ENCODE measurements at regions not wholly inside any gene's neighbourhood (a gene's known extent, or its start where the extent isn't known, plus 50 kb on each side); places are given as distances from the start of the nearest gene placed in this dataset.
A peak's percentile ranks its signal among the peaks of the same experiment; 100 is the strongest.
"Not testable (repeated sequence)": the region's sequence is repeated elsewhere in the genome, so short reads cannot be mapped to it uniquely, and the experiment has no call there.

DNA sequence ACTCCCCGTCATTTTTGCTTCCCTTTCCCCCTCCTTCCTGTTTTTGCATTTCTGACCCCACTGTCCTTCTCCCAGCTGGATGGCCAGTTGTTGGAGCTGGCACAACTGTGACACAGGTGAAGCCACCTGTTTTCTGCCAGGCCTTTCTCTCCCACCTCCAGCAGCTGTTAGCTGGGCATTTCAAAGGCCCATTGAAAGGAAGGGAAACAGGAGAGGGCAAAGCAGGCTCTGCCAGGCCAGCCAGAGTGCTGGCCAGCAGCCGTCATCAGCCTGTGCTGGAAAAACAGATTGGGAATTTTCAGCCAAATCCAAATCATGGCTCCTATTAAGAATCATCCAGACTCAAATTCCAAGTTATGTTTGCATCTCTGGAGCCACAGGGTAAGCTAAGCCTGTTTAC, 155.2 kb upstream of the C2CD4B start:
- DNase-seq: no peak

DNA sequence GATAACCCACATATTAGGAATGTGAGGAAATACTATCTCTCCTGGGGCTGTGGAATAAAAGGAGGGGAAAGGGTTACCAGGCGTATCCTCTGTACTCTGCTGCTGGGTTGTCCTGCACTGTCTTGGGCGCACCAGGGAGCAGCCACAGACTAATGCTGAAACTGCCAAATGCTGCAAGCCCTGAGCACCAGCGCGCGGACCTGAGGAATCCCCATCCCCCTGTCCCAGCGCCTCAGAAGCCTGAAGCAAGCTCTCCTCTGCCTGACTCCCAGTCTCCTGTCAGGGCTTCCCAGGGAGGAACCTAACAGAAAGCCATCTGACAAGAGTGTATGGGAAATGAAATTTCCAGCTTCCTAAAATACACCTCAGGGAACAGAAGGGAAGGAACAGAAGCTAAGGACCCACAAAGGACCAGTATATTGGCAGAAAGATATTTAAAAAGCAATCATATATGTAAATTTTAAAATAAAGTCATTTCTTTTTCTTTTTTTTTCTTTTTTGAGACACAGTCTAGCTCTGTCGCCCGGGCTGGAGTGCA, 158.3 kb upstream of the C2CD4B start:
- DNase-seq: no peak

DNA sequence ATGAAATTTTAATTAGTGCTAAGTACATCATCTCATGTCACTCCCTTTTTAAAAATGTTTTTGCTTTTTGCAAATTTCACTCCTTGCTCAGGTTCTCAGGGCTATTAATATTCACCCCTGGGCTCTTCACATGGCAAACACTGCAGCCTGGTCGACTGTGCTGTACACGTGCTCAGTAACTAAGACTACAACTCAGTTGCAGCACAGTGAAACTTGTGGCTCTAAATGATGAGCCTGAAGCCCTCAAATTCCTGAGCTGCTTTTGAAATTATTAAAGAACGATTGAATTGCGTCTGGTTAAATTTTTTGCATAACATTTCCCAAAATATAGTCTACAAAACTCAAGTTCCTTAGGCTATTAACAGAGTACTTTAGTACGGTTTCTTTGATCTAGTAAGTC, 159.3 kb upstream of the C2CD4B start:
- no peak for DNase-seq

DNA sequence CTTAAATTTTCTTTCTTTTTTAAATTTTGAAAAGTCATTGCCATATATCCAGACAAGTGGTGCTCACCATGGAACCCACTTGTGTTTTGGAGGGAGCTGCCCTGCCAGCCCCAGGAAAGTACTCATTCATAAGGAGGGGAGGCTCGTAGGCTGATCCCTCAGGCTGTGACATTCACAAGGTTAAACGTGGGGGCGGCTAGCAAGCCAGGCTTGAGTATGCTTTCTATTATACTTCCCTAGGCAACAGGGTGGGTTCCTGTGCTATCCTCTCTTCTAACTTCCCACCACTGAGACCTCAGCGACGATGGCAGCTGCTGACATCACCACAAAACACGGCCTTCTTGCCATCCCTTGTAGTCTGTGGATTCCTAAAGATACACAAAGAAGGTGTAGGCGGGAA, 160.5 kb upstream of the C2CD4B start:
- DNase-seq: no peak

DNA sequence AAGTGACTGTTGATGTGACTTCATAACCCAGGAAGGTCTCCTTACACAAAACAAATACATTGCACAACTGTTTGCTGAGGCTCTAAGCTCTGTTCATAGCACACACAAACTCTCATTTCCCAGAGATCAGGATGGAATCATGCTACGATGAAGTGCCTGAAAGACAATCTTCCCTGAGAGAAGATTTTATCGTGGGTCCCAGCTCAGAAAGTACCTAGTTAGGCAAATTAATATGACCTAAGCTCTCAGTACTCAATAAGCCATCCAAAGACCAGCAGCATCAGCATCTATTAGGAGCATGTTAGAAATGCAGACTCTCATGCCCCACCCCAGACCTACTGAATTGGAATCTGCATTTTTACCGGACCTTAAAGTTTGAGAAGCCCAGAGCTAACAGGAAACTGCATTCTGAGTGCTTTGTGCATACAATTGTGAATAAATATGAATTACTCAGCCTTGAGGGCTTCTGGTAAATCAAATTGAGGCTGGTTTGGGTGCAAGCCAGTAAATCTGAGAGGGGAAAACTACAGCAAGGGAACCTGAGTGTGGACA, 161.5 kb upstream of the C2CD4B start:
- DNase-seq: no peak

DNA sequence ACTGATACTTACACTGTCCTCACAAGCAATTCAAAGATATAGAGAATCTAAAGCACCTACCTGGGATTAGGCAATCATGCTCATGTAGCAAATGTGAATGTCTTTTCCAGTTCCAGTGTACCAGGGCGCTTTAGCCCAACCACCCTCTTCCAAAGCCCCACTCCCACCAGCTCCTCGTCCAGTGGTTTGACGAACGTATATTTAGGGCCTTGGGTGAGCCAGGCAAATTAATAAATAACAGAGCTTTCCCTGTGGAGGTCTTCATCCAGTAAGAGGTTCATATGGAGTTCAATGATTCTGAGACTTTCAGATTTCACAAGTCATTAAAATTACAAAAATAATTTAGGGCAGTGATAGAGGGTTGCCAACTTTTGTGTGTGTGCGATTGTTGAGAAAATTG, 162.3 kb upstream of the C2CD4B start:
- DNase-seq: no peak

DNA sequence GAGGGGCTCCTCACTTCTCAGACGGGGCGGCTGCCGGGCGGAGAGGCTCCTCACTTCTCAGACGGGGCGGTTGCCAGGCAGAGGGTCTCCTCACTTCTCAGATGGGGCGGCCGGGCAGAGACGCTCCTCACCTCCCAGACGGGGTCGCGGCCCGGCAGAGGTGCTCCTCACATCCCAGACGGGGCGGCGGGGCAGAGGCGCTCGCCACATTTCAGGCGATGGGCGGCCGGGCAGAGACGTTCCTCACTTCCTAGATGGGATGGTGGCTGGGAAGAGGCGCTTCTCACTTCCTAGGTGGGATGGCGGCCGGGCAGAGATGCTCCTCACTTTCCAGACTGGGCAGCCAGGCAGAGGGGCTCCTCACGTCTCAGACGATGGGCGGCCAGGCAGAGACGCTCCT, 167.4 kb upstream of the C2CD4B start:
- not testable (repeated sequence) for DNase-seq

DNA sequence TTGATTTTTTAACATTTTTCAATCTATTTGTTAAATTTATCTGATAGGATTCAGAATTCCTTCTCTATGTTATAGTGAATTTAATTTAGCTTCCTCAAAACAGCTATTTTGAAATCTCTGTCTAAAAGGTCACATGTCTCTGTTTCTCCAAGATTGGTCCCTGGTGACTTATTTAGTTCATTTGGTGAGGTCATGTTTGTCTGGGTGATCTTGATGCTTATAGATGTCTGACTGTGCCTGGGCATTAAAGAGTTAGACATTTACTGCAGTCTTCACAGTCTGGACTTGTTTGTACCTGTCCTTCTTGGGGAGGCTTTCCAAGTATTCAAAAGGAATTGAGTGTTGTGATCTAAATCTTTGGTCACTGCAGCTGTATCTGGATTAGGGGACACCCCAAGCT, 169.5 kb upstream of the C2CD4B start:
- DNase-seq: no peak

DNA sequence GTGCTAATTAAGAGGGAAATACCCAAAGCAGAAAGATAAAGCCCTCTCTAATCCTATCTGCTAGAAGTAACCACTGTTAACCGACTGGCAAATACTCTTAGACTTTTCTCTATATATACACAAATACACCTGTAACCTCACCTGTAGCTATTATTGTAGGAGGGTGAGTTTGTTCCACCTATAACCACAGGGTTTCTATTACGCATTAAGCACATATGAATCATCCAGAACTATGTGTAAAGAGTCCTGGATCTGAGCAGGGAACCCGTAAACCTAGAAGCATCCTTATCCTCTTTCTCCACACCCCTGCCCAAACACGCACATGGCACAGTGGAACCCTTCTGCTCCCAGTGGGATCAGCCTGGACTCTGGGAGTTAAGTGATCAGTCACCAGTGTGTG, 172.8 kb upstream of the C2CD4B start:
- DNase-seq: no peak

DNA sequence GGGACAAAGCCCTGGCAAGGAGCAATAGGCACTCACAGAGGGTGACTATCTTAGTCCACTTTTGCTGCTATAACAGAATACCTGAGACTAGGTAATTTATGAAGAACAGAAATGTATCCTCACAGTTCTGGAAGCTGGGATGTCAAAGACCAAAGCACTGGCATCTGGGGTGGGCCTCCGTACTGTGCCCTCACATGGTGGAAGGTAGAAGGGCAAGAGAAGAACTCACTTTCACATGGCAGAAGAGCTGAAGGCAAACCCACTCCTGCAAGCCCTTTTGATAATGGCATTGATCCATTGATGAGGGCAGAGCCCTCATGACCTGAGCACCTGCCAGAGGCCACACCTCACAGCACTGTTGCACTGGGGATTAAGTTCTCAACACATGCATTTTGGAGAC, 173.4 kb upstream of the C2CD4B start:
- DNase-seq: no peak

DNA sequence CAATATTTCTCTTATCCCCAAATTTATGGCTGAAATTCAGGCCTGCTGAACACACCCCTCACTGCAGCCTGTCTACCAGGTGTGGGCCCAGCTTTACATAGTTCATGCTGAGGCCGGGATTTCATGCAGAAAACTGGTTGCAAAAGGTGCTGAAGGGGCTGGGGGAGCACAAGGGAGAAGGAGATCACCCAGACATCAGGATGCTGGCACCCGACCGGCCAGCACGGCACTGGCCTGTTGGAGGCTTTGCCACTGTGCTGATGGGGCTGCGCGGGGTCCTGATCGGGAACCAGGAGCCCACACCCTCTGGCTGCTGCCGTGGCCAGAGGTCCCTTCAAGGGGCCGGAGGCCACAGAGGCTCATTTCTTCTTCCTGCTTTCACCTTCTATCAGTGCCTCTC, 177.9 kb upstream of the C2CD4B start:
- DNase-seq: no peak

DNA sequence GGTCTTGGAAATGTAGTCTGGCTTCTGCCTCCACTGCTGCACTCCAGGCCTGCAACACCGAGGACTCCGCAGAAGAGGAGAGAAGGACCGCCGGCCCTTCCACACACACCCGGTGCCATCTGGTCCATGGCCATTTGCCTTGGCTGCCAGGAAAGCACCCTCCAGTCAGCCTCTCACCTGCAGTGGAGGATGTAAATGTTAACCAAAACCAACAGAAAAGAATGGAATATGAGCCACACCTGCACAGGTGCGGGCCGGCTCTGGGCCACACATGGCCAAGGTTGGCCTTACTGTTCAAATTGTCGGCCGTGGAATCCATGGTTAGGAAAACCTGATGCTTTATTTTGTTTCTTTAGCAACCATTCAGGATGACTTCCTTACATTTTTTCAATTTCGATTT, 178.3 kb upstream of the C2CD4B start:
- DNase-seq: no peak

DNA sequence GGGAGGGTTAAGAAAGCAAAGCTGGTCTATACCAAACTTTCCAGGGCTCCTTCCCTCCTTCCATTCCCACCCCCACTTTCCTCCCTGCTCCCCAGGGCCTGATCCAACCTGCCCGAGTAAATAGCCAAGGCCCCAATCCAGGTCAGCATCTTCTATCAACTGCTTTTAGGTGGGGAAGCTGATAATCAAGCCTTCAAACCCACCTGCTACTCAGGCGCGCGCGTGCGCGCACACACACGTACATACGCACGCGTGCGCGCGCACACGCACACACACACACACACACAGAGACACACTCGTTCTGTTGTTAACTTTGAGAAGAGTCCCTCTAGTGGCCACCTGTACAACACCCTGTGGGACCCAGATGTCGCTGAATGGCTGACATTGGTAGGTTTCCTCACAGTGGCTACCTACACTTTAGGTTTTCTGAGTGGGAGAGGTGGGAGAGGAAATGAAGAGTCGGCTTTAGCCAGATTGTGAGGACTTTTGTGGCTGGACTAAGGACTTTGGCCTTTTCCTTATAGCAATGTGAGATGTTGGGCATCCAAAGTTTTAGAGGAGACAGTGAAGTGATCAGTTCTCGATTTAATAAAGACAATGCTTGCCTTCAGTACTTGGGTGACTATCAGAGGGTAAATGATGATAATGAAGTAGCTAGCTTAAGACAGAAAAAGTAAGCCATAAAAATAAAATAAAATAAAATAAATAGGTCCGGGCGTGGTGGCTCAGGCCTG, 179.9 kb upstream of the C2CD4B start:
- peak; percentile 78 for DNase-seq

DNA sequence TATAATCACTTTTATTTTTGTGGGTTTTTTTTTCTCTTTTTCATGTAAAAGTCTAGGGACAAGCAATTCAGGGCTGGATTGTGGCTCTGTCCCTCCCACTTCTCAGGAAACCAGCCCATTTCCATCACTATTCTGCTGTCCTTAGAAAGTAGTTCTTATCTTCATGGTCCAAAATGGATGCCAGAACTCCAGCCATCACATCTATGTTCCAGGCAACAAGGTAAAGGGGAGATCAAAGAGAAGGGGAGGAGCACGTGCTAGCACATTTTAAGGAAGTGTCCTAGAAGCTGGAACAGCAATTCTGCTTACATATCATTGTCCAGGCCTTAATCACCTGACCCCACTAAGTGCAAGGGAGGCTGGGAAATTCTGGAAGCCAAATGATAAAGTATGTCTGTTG, 181.1 kb upstream of the C2CD4B start:
- DNase-seq: no peak

DNA sequence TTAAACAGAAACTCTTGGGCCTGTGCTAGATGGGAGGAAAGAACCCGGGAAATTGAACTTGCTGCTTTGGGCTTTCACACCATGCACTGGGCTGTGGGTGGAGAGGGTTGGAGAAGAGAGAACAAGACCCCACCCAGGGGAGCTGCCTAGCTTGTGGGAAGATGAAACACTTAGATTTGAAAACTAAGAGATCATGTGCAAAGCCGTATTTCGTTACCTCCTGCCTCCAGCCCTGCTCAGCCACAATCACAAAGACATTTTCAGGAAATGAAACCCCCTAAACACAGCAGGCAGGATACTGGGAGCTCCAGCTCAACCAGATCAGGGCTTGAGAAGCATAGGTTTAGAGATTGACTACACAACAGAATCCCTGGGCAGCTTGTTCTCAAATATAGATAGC, 183.0 kb upstream of the C2CD4B start:
- DNase-seq: no peak

DNA sequence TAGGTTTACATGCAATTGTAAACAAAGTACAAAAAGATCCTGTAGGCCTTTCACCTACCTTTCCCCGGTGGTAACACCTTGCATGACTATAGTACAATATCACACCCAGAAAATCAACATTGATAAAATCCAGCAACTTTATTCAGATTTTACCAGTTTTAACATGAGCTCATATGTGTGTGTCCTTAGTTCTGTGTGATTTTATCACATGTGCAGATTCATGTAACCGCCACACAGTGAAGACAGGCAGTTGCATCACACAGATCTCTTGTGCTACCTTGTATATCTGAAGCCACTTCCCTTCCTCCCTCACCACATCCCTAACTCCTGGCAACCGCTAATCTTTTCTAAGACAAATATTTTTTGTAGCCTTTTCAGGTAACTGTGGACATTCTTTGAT, 183.5 kb upstream of the C2CD4B start:
- DNase-seq: no peak

DNA sequence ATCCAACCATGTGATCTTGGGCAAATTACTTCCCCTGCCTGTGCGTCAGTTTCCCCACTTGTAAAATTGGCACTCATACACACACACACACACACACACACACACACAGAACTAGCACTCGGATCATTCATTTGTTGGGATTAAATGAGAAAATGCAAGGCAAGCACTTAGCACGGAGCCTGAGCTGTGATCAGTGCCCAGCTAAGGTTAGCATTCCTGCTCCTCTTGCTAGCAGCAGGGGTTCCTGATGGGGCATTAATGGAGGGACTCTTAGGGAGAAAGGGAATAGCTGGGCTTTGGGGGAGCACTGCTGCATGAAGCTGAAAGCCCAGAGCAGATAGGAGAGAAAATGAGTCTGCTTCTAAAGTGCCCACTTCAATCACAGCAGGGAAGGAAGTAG, 187.7 kb upstream of the C2CD4B start:
- DNase-seq: no peak

DNA sequence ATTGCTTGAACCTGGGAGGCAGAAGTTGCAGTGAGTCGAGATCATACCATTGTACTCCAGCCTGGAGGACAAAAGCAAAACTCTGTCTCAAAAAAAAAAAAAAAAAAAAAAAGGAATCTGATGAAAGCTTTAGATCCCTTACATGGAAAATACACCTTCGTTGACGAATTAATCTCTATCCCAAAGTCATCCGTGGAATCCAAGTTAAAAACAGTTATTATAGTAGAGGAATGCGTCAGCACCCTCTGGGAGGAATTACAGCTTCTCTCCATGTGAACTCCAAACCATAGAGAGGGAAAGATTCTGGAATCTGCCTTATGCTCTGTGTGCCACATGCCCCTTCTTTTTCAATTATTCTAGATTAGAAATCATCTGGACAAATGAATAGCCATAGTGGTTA, 192.3 kb upstream of the C2CD4B start:
- DNase-seq: no peak

DNA sequence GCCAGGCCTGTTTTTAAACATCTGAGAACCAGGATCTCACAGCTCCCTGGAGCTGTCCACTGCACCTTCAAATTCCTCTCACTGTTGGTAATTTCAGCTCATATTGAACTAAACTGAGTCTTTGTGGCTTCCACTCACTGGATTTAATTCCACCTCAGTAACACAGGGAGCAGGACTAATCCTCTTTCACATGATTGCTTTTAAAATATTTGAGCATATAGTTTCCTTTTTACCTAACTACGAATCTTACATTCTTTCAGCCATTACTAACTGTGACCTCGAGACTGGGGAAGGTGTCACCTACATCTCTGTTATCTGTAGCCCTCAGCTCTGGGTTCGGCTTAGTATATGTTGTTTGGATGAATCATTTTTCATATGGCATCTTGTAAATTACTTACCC, 194.3 kb upstream of the C2CD4B start:
- DNase-seq: no peak

DNA sequence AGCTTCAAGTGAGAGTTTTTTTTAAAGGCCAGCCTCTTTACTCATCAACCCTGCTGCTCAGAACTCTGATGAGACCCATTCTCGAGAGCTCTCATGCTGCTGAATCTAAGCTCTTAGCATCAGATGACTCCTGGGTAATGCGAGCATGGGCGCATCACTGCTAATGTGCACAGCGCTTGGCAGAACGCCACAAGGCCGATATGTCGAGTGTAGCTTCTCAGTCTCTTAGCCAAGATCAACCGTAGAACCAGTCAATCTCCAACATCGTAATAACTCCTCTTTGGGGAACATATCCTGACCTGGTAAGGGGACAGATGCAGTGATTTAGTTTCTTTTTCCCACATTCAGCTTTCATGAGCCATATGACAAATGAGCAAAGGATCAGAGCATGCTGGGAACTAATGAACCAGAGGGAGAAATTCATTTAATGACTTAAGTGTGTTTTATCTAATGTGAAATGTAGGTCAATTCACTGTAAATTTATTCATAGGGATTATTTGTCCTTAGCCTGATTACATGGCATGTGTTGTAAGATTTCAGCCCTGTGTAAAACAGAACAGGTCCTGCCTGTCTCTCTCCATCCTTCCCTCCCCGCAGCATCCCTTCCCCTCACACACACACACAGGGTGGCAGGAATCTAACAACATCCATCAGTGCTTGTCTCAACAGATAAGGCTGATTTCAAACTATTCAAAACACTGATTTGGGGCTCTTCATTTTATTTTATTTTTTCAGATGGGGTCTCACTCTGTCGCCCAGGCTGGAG, 195.4 kb upstream of the C2CD4B start:
- DNase-seq: no peak

DNA sequence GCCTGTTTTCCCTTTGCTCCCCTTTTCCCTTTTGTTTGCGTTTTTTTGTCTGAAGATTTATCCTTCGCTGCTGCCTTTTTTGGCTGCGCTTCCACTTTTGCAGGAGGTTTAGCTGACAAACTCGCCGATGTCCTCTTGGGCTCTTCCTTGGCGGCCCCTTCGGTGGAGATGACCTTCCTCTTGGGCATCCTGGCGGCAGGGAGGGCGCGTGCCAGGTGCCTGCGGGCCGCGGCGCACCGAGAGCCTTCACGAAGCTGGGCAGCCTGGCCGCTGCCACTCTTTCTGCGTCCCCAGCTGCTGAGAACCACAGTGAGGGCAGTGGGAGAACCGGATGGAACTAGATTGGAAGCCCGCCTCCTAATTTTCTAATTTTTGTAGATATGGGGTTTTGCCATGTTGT, 197.1 kb upstream of the C2CD4B start:
- DNase-seq: no peak

DNA sequence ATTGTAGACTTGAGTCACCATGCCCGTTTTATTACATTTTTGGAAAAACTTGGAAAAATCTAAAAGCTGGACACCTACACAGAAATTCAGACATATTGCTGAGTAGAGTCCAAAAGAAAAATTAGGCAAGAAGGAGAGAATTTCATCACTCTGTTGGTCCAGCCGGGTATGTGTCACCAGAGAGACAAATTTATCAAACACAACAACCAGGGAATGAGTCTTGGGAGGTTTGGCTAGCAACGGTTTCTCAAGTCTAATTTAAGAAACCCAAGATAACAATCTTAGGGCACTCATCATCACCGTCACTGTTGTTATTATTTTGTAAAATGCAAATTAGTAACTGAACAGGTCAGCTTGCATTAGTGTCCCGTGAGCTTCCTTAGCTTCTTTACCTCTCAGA, 197.5 kb upstream of the C2CD4B start:
- DNase-seq: no peak

DNA sequence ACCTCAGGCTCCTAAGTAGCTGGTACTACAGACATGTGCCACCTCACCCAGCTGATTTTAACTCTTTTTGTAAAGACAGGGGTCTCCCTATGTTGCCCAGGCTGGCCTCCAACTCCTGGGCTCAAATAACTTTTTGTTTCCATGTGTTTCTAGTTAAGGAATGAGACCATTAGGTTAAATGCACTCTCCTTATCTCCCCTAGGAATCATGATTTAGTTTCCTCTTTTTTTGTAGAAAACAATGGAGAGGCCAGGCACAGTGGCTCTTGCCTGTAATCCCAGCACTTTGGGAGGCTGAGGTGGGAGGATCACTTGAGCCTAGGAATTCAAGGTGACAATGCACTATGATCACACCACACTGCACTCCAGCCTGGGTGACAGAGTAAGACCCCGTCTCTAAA, 198.8 kb upstream of the C2CD4B start:
- DNase-seq: no peak
